Keratinocyte (primary cell): ENCODE measurements at regions not wholly inside any gene's neighbourhood (a gene's known extent, or its start where the extent isn't known, plus 50 kb on each side); places are given as distances from the start of the nearest gene placed in this dataset.
"Not testable (repeated sequence)": the region's sequence is repeated elsewhere in the genome, so short reads cannot be mapped to it uniquely, and the experiment has no call there.

Experiments used
- DNase-seq: peaks from one replicate; pipeline ENCODE4 v3.0.0-alpha.2; 2011; ENCODE audit warnings: low read depth, missing footprints, low spot score
- FAIRE-seq: peaks from 2 replicates; lab custom pipeline; 2011; peaks lifted over from hg19 to GRCh38; lab: Jason Lieb, UNC
- H2AFZ ChIP-seq: 2 replicates; pipeline ENCODE4 v1.6.0; 2012; ENCODE audit warnings: low read length, control low read depth, inconsistent platforms; ENCODE audit not compliant: control insufficient read depth
- H3K27ac ChIP-seq: 2 replicates; pipeline ENCODE4 v1.5.1; 2011; ENCODE audit warnings: low read length; ENCODE audit not compliant: control insufficient read depth, insufficient read depth
- H3K27me3 ChIP-seq: 3 replicates; pipeline ENCODE4 v1.6.0; 2011; ENCODE audit warnings: low read length; ENCODE audit not compliant: control insufficient read depth, insufficient read depth; ENCODE audit errors: extremely low read depth
- H3K36me3 ChIP-seq, 2 experiments: 2 replicates in 1 of 2; 3 replicates in 1 of 2; pipeline ENCODE4 v1.5.1; 2011; ENCODE audit warnings: low read length in 2 of 2, mild to moderate bottlenecking in 1 of 2; ENCODE audit not compliant: control insufficient read depth in 2 of 2, insufficient read depth in 2 of 2; ENCODE audit errors: extremely low read depth in 1 of 2
- H3K4me1 ChIP-seq: 3 replicates; pipeline ENCODE4 v1.5.1; 2011; ENCODE audit warnings: low read length; ENCODE audit not compliant: control insufficient read depth, insufficient read depth; ENCODE audit errors: extremely low read depth
- H3K4me2 ChIP-seq: 3 replicates; pipeline ENCODE4 v1.6.0; 2011; ENCODE audit warnings: low read depth, low read length; ENCODE audit not compliant: control insufficient read depth, insufficient read depth; ENCODE audit errors: extremely low read depth
- H3K4me3 ChIP-seq, 3 experiments: fragments of 200-600 bp in 1 of 3; sonication (generic) in 1 of 3; 2 replicates in 2 of 3; 3 replicates in 1 of 3; pipeline ENCODE4 v1.5.1; 2011 to 2016; ENCODE audit warnings: low read length in 3 of 3, mild to moderate bottlenecking in 3 of 3, control low read depth in 2 of 3, inconsistent platforms in 1 of 3, low read depth in 1 of 3, mixed read lengths in 1 of 3, mixed run types in 1 of 3, moderate library complexity in 1 of 3; ENCODE audit not compliant: control insufficient read depth in 2 of 3, insufficient read depth in 2 of 3; ENCODE audit errors: extremely low read depth in 1 of 3
- H3K79me2 ChIP-seq: 2 replicates; pipeline ENCODE4 v1.6.0; 2012; ENCODE audit warnings: low read length; ENCODE audit not compliant: control insufficient read depth, insufficient read depth
- H3K9ac ChIP-seq: 3 replicates; pipeline ENCODE4 v1.6.0; 2011; ENCODE audit warnings: low read length; ENCODE audit not compliant: control insufficient read depth, insufficient read depth; ENCODE audit errors: extremely low read depth
- H3K9me1 ChIP-seq: 3 replicates; pipeline ENCODE4 v1.6.0; 2011; ENCODE audit warnings: low read length; ENCODE audit not compliant: control insufficient read depth, insufficient read depth; ENCODE audit errors: extremely low read depth
- H3K9me3 ChIP-seq: 2 replicates; pipeline ENCODE4 v1.5.1; 2012; ENCODE audit warnings: low read depth, low read length; ENCODE audit not compliant: control insufficient read depth
- H4K20me1 ChIP-seq: 3 replicates; pipeline ENCODE4 v1.6.0; 2011; ENCODE audit warnings: low read length; ENCODE audit not compliant: control insufficient read depth, insufficient read depth; ENCODE audit errors: extremely low read depth
- EZH2 ChIP-seq: IDR thresholded peaks from one replicate; pipeline ENCODE4 v1.6.1; 2012; ENCODE audit warnings: inconsistent platforms, mild to moderate bottlenecking, low read length, moderate library complexity
- dilution Hi-C: fragments of 300-500 bp; cut with MboI; formaldehyde crosslinking; loops from one replicate; pipeline ENCODE4 v1.7.0; 2020; ENCODE audit warnings: low sequenced_read_pairs; ENCODE audit not compliant: extremely low pct_ligation_motif_present
- TF ChIP-seq, protein P1 (sequence below), 3 experiments: IDR thresholded peaks in 1 of 3; conservative IDR thresholded peaks in 1 of 3; optimal IDR thresholded peaks in 1 of 3; 2 replicates in 2 of 3; 3 replicates in 1 of 3; pipeline versions ENCODE3 to v1.5.1; 2011; ENCODE audit warnings: low read length in 3 of 3, mild to moderate bottlenecking in 3 of 3, moderate library complexity in 2 of 3, control low read depth in 1 of 3, inconsistent platforms in 1 of 3; ENCODE audit not compliant: insufficient read depth in 2 of 3; ENCODE audit errors: extremely low read depth in 1 of 3

- no peak for FAIRE-seq
- Histone ChIP-seq H3K27me3 (no peaks in the 10 kb centered on the region), H3K36me3 (no peaks in the 10 kb centered on the region), H3K9ac (no peak overlapping the region), H3K9me1 (no peaks in the 10 kb centered on the region), H3K4me2 (no peak overlapping the region), H3K27ac (no peak overlapping the region), H3K79me2 (no peaks in the 10 kb centered on the region), H2AFZ (no peak overlapping the region), H4K20me1 (no peaks in the 10 kb centered on the region), H3K4me1 (no peaks in the 10 kb centered on the region), H3K9me3 (no peaks in the 10 kb centered on the region), H3K4me3 (no peak overlapping the region)
- no peak for TF ChIP-seq EZH2
- TF ChIP-seq, protein P1, sequence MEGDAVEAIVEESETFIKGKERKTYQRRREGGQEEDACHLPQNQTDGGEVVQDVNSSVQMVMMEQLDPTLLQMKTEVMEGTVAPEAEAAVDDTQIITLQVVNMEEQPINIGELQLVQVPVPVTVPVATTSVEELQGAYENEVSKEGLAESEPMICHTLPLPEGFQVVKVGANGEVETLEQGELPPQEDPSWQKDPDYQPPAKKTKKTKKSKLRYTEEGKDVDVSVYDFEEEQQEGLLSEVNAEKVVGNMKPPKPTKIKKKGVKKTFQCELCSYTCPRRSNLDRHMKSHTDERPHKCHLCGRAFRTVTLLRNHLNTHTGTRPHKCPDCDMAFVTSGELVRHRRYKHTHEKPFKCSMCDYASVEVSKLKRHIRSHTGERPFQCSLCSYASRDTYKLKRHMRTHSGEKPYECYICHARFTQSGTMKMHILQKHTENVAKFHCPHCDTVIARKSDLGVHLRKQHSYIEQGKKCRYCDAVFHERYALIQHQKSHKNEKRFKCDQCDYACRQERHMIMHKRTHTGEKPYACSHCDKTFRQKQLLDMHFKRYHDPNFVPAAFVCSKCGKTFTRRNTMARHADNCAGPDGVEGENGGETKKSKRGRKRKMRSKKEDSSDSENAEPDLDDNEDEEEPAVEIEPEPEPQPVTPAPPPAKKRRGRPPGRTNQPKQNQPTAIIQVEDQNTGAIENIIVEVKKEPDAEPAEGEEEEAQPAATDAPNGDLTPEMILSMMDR (optimal IDR thresholded peaks at IDR 0.05 in 1 of 3, IDR thresholded peaks at IDR 0.05 in 1 of 3, conservative IDR thresholded peaks at IDR 0.05 in 1 of 3; ENCODE audit: extremely low read depth in 1 of 3, insufficient read depth in 2 of 3, low read length in 3 of 3): no peak
- dilution Hi-C loops: no loop called here
- DNase-seq: no peak
Observed at GRCh38 chrX:25897758-25898157, 240.4 kb upstream of the MAGEB18 start.

DNA sequence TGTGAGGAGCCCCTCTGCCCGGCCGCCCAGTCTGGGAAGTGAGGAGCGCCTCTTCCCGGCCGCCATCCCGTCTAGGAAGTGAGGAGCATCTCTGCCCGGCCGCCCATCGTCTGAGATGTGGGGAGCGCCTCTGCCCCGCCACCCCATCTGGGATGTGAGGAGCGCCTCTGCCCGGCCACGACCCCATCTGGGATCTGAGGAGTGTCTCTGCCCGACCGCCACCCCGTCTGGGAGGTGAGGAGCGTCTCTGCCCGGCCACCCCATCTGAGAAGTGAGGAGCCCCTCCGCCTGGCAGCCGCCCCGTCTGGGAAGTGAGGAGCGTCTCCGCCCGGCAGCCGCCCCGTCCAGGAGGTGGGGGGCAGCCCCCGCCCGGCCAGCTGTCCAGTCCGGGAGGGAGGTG is 232.4 kb upstream of the MAGEB18 start:
- H3K9ac ChIP-seq, H3K36me3 ChIP-seq, FAIRE-seq, H4K20me1 ChIP-seq, H3K9me1 ChIP-seq, H3K4me2 ChIP-seq, H3K4me1 ChIP-seq, dilution Hi-C loops, H3K9me3 ChIP-seq, H2AFZ ChIP-seq, H3K4me3 ChIP-seq, DNase-seq, H3K27ac ChIP-seq, H3K79me2 ChIP-seq, H3K27me3 ChIP-seq: not testable (repeated sequence)

DNA sequence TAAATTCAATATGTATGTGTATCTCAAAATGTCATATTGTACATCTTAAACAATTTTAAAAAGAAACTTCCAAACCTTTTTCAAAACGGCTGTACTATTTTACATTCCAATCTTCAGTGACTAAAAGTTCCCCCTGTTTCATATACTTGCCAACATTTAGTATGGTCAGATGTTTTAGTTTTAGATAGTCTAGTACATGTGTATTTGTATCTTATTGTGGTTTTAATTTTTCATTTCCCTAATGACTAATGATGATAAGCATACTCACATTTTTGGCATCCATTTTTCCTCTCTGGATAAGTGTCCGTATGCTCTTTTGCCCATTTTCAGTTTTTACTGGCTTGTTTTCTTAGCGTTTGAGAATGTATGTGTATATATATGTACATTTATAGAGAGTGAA is 212.2 kb upstream of the MAGEB18 start:
- H3K4me2 ChIP-seq: no peak overlapping the region
- H4K20me1 ChIP-seq: no peaks in the 10 kb centered on the region
- no peak overlapping the region for H2AFZ ChIP-seq
- dilution Hi-C loops: no loop called here
- H3K9ac ChIP-seq: no peak overlapping the region
- DNase-seq: no peak
- no peaks in the 10 kb centered on the region for H3K9me3 ChIP-seq
- no peak for TF ChIP-seq EZH2
- TF ChIP-seq, protein P1 (optimal IDR thresholded peaks at IDR 0.05 in 1 of 3, IDR thresholded peaks at IDR 0.05 in 1 of 3, conservative IDR thresholded peaks at IDR 0.05 in 1 of 3; ENCODE audit: extremely low read depth in 1 of 3, insufficient read depth in 2 of 3, low read length in 3 of 3): no peak
- no peaks in the 10 kb centered on the region for H3K79me2 ChIP-seq
- H3K27me3 ChIP-seq: no peaks in the 10 kb centered on the region
- H3K36me3 ChIP-seq: no peaks in the 10 kb centered on the region
- no peak overlapping the region for H3K4me3 ChIP-seq
- H3K27ac ChIP-seq: no peak overlapping the region
- no peak for FAIRE-seq
- no peaks in the 10 kb centered on the region for H3K4me1 ChIP-seq
- no peaks in the 10 kb centered on the region for H3K9me1 ChIP-seq
